ENCODE measurements at regions not wholly inside any gene's neighbourhood (a gene's known extent, or its start where the extent isn't known, plus 50 kb on each side); places are given as distances from the start of the nearest gene placed in this dataset.

- Histone ChIP-seq H3K4me1 (replicated peaks in 1 of 4; ENCODE audit: control insufficient read depth in 3 of 4, insufficient read depth in 4 of 4, low read length in 3 of 4) (no peaks in the 10 kb centered on the region), H3K56ac (replicated peaks; ENCODE audit: insufficient read length, low read depth, low read length) (no peak overlapping the region), H3K27ac (ENCODE audit: low read depth, low read length) (no peak overlapping the region), H3K9me3 (ENCODE audit: insufficient read depth in 2 of 2, low read depth in 1 of 2, low read length in 1 of 2) (no peaks in the 10 kb centered on the region), H2BK5ac (ENCODE audit: low read depth, low read length) (no peak overlapping the region), H3K79me1 (ENCODE audit: low read depth, low read length) (no peaks in the 10 kb centered on the region), H2AK5ac (ENCODE audit: low read depth, low read length) (no peak overlapping the region), H3K9ac (replicated peaks in 1 of 4; ENCODE audit: extremely low read depth in 1 of 4, low read depth in 3 of 4, low read length in 3 of 4) (no peak overlapping the region), H3K18ac (ENCODE audit: extremely low read depth, low read length) (no peak overlapping the region), H4K20me1 (replicated peaks in 1 of 2; ENCODE audit: control insufficient read depth in 1 of 2, insufficient read depth in 2 of 2, low read length in 2 of 2) (no peaks in the 10 kb centered on the region), H2BK20ac (ENCODE audit: low read length) (no peak overlapping the region), H3K4me3 (ENCODE audit: extremely low read depth in 1 of 4, insufficient read depth in 2 of 4, low read depth in 3 of 4, low read length in 4 of 4) (no peak overlapping the region), H3K27me3 (replicated peaks in 1 of 4; ENCODE audit: control insufficient read depth in 3 of 4, extremely low read depth in 1 of 4, insufficient read depth in 3 of 4, low read length in 3 of 4) (no peaks in the 10 kb centered on the region), H3K4me2 (ENCODE audit: insufficient read depth in 1 of 2, low read depth in 2 of 2, low read length in 2 of 2) (no peak overlapping the region), H3K36me3 (ENCODE audit: control insufficient read depth in 2 of 4, insufficient read depth in 4 of 4, low read length in 3 of 4) (no peaks in the 10 kb centered on the region), H2AFZ (ENCODE audit: low read length) (no peak overlapping the region), H4K8ac (ENCODE audit: extremely low read depth, insufficient read depth, low read length) (no peak overlapping the region), H3K4ac (replicated peaks; ENCODE audit: insufficient read length, low read depth, low read length) (no peak overlapping the region), H2BK120ac (replicated peaks; ENCODE audit: low read depth, low read length) (no peak overlapping the region), H2BK15ac (ENCODE audit: low read length) (no peak overlapping the region), H3K14ac (ENCODE audit: insufficient read length) (no peak overlapping the region), H3K23ac (ENCODE audit: insufficient read length) (no peak overlapping the region), H4K5ac (ENCODE audit: insufficient read length, low read depth, low read length) (no peak overlapping the region), H4K91ac (replicated peaks; ENCODE audit: insufficient read length, low read length) (no peak overlapping the region), H3K79me2 (ENCODE audit: control insufficient read depth in 1 of 2, insufficient read depth in 2 of 2, low read length in 2 of 2) (no peaks in the 10 kb centered on the region), H3K23me2 (ENCODE audit: low read depth, low read length) (no peaks in the 10 kb centered on the region), H2BK12ac (ENCODE audit: low read depth, low read length) (no peak overlapping the region)
- WGBS, 2 experiments (ENCODE audit: extremely low coverage in 1 of 2, insufficient coverage in 1 of 2, insufficient read length in 1 of 2, insufficient replicate concordance in 2 of 2, low coverage in 1 of 2, low lambda C conversion rate in 2 of 2, missing lambda C conversion rate in 1 of 2) = 88% methylated on average over 5 of the region's 5 CpGs; no CpG with 5 or more reads in 1 of the 2 experiments
- DNase-seq (ENCODE audit: low read depth in 1 of 2, low spot score in 2 of 2) (no peak), FAIRE-seq (no peak)
- ChIA-PET POLR2A (ENCODE audit: partially characterized antibody) (no interaction called here), CTCF (ENCODE audit: partially characterized antibody) (no interaction called here)
- no peak for TF ChIP-seq KDM5A (IDR thresholded peaks at IDR 0.05; ENCODE audit: low read length)
- no peak for TF ChIP-seq BCL11A (IDR thresholded peaks at IDR 0.05; ENCODE audit: low read depth in 2 of 2, low read length in 2 of 2)
- TF ChIP-seq CREB1 (IDR thresholded peaks at IDR 0.05) = no peak
- TF ChIP-seq EZH2 (IDR thresholded peaks at IDR 0.05; ENCODE audit: low read depth, low read length, severe bottlenecking) = no peak
- no peak for TF ChIP-seq CTBP2 (IDR thresholded peaks at IDR 0.05; ENCODE audit: borderline replicate concordance, insufficient read depth, insufficient read length, low read length)
- TF ChIP-seq ZNF274 (IDR thresholded peaks at IDR 0.05; ENCODE audit: borderline replicate concordance, extremely low read depth, low read length) = no peak
- TF ChIP-seq RNF2 (IDR thresholded peaks at IDR 0.05; ENCODE audit: borderline replicate concordance, low read depth, low read length, missing control alignments, poor library complexity, severe bottlenecking) = no peak
- TF ChIP-seq GABPA (IDR thresholded peaks at IDR 0.05; ENCODE audit: borderline replicate concordance, insufficient read depth, low read length) = no peak
- TF ChIP-seq, protein P1, sequence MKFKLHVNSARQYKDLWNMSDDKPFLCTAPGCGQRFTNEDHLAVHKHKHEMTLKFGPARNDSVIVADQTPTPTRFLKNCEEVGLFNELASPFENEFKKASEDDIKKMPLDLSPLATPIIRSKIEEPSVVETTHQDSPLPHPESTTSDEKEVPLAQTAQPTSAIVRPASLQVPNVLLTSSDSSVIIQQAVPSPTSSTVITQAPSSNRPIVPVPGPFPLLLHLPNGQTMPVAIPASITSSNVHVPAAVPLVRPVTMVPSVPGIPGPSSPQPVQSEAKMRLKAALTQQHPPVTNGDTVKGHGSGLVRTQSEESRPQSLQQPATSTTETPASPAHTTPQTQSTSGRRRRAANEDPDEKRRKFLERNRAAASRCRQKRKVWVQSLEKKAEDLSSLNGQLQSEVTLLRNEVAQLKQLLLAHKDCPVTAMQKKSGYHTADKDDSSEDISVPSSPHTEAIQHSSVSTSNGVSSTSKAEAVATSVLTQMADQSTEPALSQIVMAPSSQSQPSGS (IDR thresholded peaks at IDR 0.05; ENCODE audit: low read length) = no peak
- TF ChIP-seq KDM1A (IDR thresholded peaks at IDR 0.05; ENCODE audit: borderline replicate concordance, low read length) = no peak
- no peak for TF ChIP-seq USF2 (IDR thresholded peaks at IDR 0.05; ENCODE audit: low read length)
- TF ChIP-seq CBX8 (IDR thresholded peaks at IDR 0.05; ENCODE audit: borderline replicate concordance, low read depth, low read length) = no peak
These were observed 193.8 kb downstream of the TMEM114 start for GRCh38 chr16:8396463-8396862.
